SK-N-SH (cell line): ENCODE measurements at regions not wholly inside any gene's neighbourhood (a gene's known extent, or its start where the extent isn't known, plus 50 kb on each side); places are given as distances from the start of the nearest gene placed in this dataset.

Source experiments
- CTCF ChIA-PET: fragments of 300-600, 350-600 bp; formaldehyde crosslinking; extraction: SDS; loops from one replicate; lab custom pipeline; 2021; lab: Yijun Ruan, JAX
- POLR2A ChIA-PET: fragments of 350-600 bp; sonication (Branson Sonifier 250); formaldehyde crosslinking; extraction: SDS; loops from one replicate; lab custom pipeline; 2020; ENCODE audit warnings: antibody characterized with exemption, inconsistent platforms; lab: Yijun Ruan, JAX
- DNase-seq: peaks from one replicate; pipeline ENCODE4 v3.0.0; 2012
- H2AFZ ChIP-seq: fragments of 200-600 bp; sonication (generic); 2 replicates; pipeline ENCODE4 v1.8.1; 2016; ENCODE audit warnings: antibody characterized with exemption, mild to moderate bottlenecking, low read depth
- H3F3A ChIP-seq: fragments of 200-600 bp; sonication (generic); replicated peaks from 2 replicates; pipeline ENCODE3; 2016; ENCODE audit warnings: antibody characterized with exemption, mild to moderate bottlenecking; ENCODE audit not compliant: insufficient read depth
- H3K27ac ChIP-seq, 2 experiments: fragments of 200-500 bp in 1 of 2; fragments of 200-600 bp in 1 of 2; sonication (Bioruptor generic) in 1 of 2; sonication (generic), shearing (Covaris generic) in 1 of 2; 2 replicates each; pipeline versions ENCODE4 v1.5.1 to v1.6.1; 2014 to 2016; ENCODE audit warnings: low read depth in 2 of 2, inconsistent platforms in 1 of 2, low read length in 1 of 2, mild to moderate bottlenecking in 1 of 2, mixed read lengths in 1 of 2
- H3K27me3 ChIP-seq: fragments of 200-600 bp; sonication (generic), shearing (Covaris generic); 2 replicates; pipeline ENCODE4 v1.6.1; 2016; ENCODE audit warnings: mixed run types; ENCODE audit not compliant: insufficient read depth
- H3K36me3 ChIP-seq, 2 experiments: fragments of 200-500 bp in 1 of 2; fragments of 200-600 bp in 1 of 2; sonication (Bioruptor generic) in 1 of 2; sonication (generic) in 1 of 2; replicated peaks in 1 of 2; 2 replicates each; pipeline versions ENCODE3 to v1.5.1; 2014 to 2016; ENCODE audit warnings: low read length in 1 of 2, mild to moderate bottlenecking in 1 of 2; ENCODE audit not compliant: insufficient read depth in 2 of 2, control insufficient read depth in 1 of 2
- H3K4me1 ChIP-seq, 2 experiments: fragments of 200-500 bp in 1 of 2; fragments of 200-600 bp in 1 of 2; sonication (Bioruptor generic) in 1 of 2; sonication (generic), shearing (Covaris generic) in 1 of 2; 2 replicates each; pipeline versions ENCODE4 v1.5.1 to v1.6.1; 2014 to 2016; ENCODE audit warnings: low read depth in 1 of 2, low read length in 1 of 2, mixed run types in 1 of 2; ENCODE audit not compliant: insufficient read depth in 2 of 2, control insufficient read depth in 1 of 2
- H3K4me2 ChIP-seq: fragments of 200-600 bp; sonication (generic), shearing (Covaris generic); 2 replicates; pipeline ENCODE4 v1.6.1; 2017; ENCODE audit warnings: mixed run types
- H3K4me3 ChIP-seq, 2 experiments: fragments of 200-500 bp in 1 of 2; fragments of 200-600 bp in 1 of 2; sonication (Bioruptor generic) in 1 of 2; sonication (generic), shearing (Covaris generic) in 1 of 2; 2 replicates each; pipeline versions ENCODE4 v1.5.1 to v1.8.1; 2014 to 2016; ENCODE audit warnings: low read depth in 2 of 2, inconsistent platforms in 1 of 2, low read length in 1 of 2, mild to moderate bottlenecking in 1 of 2, mixed read lengths in 1 of 2, moderate library complexity in 1 of 2
- H3K79me2 ChIP-seq: fragments of 200-600 bp; sonication (generic); 2 replicates; pipeline ENCODE4 v1.8.1; 2017; ENCODE audit warnings: mild to moderate bottlenecking; ENCODE audit not compliant: insufficient read depth
- H3K9ac ChIP-seq: fragments of 200-600 bp; sonication (generic); 2 replicates; pipeline ENCODE4 v1.6.1; 2017; ENCODE audit warnings: mixed run types
- H3K9me2 ChIP-seq: fragments of 200-600 bp; sonication (generic); 2 replicates; pipeline ENCODE4 v1.6.1; 2017; ENCODE audit warnings: mixed run types
- H3K9me3 ChIP-seq: fragments of 200-600 bp; sonication (generic); 2 replicates; pipeline ENCODE4 v1.6.1; 2017; ENCODE audit warnings: mixed run types, mild to moderate bottlenecking, moderate library complexity
- H4K20me1 ChIP-seq: fragments of 200-600 bp; sonication (generic); 2 replicates; pipeline ENCODE4 v1.6.1; 2017; ENCODE audit warnings: mild to moderate bottlenecking, mixed run types; ENCODE audit not compliant: insufficient read depth
- EP300 ChIP-seq, 2 experiments: IDR thresholded peaks; 2 replicates each; pipeline versions ENCODE4 v1.4.0 to v1.6.1; 2012; ENCODE audit warnings: borderline replicate concordance in 1 of 2, low read depth in 1 of 2, low read length in 1 of 2
- MAX ChIP-seq: IDR thresholded peaks from 2 replicates; pipeline ENCODE4 v1.4.0; 2012; ENCODE audit warnings: low read depth
- RAD21 ChIP-seq: IDR thresholded peaks from 2 replicates; pipeline ENCODE4 v1.6.1; 2012; ENCODE audit warnings: mild to moderate bottlenecking, low read length
- RCOR1 ChIP-seq: fragments of 150-350 bp; IDR thresholded peaks from 2 replicates; pipeline ENCODE4 v1.6.1; 2017; ENCODE audit warnings: antibody characterized with exemption, low read length
- SMC3 ChIP-seq: IDR thresholded peaks from 2 replicates; pipeline ENCODE4 v1.6.1; 2012; ENCODE audit warnings: low read depth, low read length, improper control_type of control experiment
- TAF1 ChIP-seq: IDR thresholded peaks from 2 replicates; pipeline ENCODE4 v1.6.1; 2012; ENCODE audit warnings: low read depth, mild to moderate bottlenecking, low read length, moderate library complexity, borderline replicate concordance
- WGBS: methylation state at CpG from one replicate; pipeline ENCODE4 v1.1.6; 2017; ENCODE audit warnings: low lambda C conversion rate; 5-methylcytosine and 5-hydroxymethylcytosine counted together
- TF ChIP-seq, protein P1 (sequence below): IDR thresholded peaks from 2 replicates; pipeline ENCODE4 v1.4.0; 2012; ENCODE audit warnings: low read depth, borderline replicate concordance
- TF ChIP-seq, protein P2 (sequence below): fragments of 200-600 bp; sonication (generic); IDR thresholded peaks from 2 replicates; pipeline ENCODE4 v1.6.1; 2017; ENCODE audit warnings: antibody characterized with exemption, mild to moderate bottlenecking, moderate library complexity

GRCh38 chr6:165852676-165853075 lies 189.6 kb upstream of the PDE10A start:
- no peaks in the 10 kb centered on the region for H3F3A ChIP-seq
- no peaks in the 10 kb centered on the region for H3K36me3 ChIP-seq
- no peaks in the 10 kb centered on the region for H3K27me3 ChIP-seq
- H3K9ac ChIP-seq, result no peak overlapping the region
- 52% methylated on average over 10 of the region's 10 CpGs for WGBS
- CTCF ChIA-PET, result interaction anchor here (3.9 to 4.8 kb wide), 2 partner anchors 13 to 414 kb away, joined by 36 to 130 read pairs; no protein-coding TSS in a partner anchor
- no peak overlapping the region for H3K27ac ChIP-seq
- H3K9me3 ChIP-seq, result no peaks in the 10 kb centered on the region; the same call in 1 of the 2 replicates
- POLR2A ChIA-PET, result no interaction called here
- no peak for TF ChIP-seq RAD21
- no peak for TF ChIP-seq TAF1
- TF ChIP-seq, protein P1, sequence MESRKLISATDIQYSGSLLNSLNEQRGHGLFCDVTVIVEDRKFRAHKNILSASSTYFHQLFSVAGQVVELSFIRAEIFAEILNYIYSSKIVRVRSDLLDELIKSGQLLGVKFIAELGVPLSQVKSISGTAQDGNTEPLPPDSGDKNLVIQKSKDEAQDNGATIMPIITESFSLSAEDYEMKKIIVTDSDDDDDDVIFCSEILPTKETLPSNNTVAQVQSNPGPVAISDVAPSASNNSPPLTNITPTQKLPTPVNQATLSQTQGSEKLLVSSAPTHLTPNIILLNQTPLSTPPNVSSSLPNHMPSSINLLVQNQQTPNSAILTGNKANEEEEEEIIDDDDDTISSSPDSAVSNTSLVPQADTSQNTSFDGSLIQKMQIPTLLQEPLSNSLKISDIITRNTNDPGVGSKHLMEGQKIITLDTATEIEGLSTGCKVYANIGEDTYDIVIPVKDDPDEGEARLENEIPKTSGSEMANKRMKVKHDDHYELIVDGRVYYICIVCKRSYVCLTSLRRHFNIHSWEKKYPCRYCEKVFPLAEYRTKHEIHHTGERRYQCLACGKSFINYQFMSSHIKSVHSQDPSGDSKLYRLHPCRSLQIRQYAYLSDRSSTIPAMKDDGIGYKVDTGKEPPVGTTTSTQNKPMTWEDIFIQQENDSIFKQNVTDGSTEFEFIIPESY, result no peak
- no peak for TF ChIP-seq EP300 (IDR thresholded peaks at IDR 0.05; ENCODE audit: borderline replicate concordance in 1 of 2, low read depth in 1 of 2, low read length in 1 of 2)
- no peak for TF ChIP-seq RCOR1
- TF ChIP-seq, all 33 proteins: peak for 0
- Histone ChIP-seq H2AFZ (no peak overlapping the region), H3K4me1 (no peaks in the 10 kb centered on the region), H3K79me2 (no peaks in the 10 kb centered on the region), H3K4me2 (no peak overlapping the region), H3K4me3 (no peak overlapping the region), H4K20me1 (no peaks in the 10 kb centered on the region), H3K9me2 (no peaks in the 10 kb centered on the region)
- no peak for DNase-seq

DNA sequence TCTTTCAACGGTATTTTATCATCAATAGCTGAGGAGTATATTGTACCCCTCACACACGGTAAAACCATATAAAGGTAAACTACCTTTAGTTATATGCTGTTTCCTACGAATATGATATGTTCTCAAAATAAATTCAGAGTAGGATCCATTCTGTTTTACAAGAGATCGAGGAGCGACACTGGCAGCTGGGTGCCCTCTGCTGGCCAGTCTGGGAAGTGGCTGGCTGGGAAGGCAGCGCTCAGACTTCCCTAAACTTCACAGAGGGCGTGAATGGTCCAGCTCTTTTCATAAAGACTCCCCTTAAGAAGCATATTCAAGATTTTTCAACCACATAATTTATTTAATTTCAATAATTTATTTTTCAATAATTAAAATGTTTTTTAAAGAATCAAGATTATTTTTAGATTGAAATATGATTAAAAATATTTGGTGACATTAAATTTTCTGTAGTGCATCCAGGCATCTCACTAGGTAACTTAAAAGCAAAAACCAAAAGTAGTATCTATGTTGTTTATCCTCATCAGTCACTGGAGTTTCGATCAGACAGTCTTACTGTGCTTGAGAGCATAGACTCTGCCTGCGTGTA lies 187.5 kb upstream of the PDE10A start:
- ChIA-PET CTCF (interaction anchor here (0.7 to 4.8 kb wide), 46 partner anchors 9 to 606 kb away, joined by 3 to 130 read pairs (median 4); no protein-coding TSS in a partner anchor), POLR2A (no interaction called here)
- no peak overlapping the region for H3K27ac ChIP-seq
- no peaks in the 10 kb centered on the region; a peak in 1 of 4 replicates for H3K4me1 ChIP-seq
- no peak overlapping the region for H3K4me2 ChIP-seq
- peak; percentile 87 for TF ChIP-seq RAD21
- TF ChIP-seq, protein P2, sequence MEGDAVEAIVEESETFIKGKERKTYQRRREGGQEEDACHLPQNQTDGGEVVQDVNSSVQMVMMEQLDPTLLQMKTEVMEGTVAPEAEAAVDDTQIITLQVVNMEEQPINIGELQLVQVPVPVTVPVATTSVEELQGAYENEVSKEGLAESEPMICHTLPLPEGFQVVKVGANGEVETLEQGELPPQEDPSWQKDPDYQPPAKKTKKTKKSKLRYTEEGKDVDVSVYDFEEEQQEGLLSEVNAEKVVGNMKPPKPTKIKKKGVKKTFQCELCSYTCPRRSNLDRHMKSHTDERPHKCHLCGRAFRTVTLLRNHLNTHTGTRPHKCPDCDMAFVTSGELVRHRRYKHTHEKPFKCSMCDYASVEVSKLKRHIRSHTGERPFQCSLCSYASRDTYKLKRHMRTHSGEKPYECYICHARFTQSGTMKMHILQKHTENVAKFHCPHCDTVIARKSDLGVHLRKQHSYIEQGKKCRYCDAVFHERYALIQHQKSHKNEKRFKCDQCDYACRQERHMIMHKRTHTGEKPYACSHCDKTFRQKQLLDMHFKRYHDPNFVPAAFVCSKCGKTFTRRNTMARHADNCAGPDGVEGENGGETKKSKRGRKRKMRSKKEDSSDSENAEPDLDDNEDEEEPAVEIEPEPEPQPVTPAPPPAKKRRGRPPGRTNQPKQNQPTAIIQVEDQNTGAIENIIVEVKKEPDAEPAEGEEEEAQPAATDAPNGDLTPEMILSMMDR, result peak; percentile 81
- peak; percentile 74 for TF ChIP-seq SMC3
- no peak for TF ChIP-seq MAX
- no peak overlapping the region for H3K9ac ChIP-seq
- H3F3A ChIP-seq, result no peaks in the 10 kb centered on the region
- H4K20me1 ChIP-seq, result no peaks in the 10 kb centered on the region
- H2AFZ ChIP-seq, result no peak overlapping the region
- peak overlapping the region in 1 of 2 experiments; percentile 48; a peak in 1 of 4 replicates for H3K4me3 ChIP-seq
- H3K36me3 ChIP-seq, result no peaks in the 10 kb centered on the region
- WGBS, result 7% methylated on average over 9 of the region's 9 CpGs
- no peaks in the 10 kb centered on the region; the same call in 1 of the 2 replicates for H3K9me3 ChIP-seq
- no peaks in the 10 kb centered on the region for H3K79me2 ChIP-seq
- peak; percentile 82 for DNase-seq
- H3K9me2 ChIP-seq, result no peaks in the 10 kb centered on the region
- H3K27me3 ChIP-seq, result no peaks in the 10 kb centered on the region
